Left renal cortex interstitium (tissue), 4 donors: ENCODE measurements at regions not wholly inside any gene's neighbourhood (a gene's known extent, or its start where the extent isn't known, plus 50 kb on each side); places are given as distances from the start of the nearest gene placed in this dataset.
A peak's percentile ranks its signal among the peaks of the same experiment; 100 is the strongest.

Experiments used
- DNase-seq, 4 donors: peaks; one replicate each; pipeline ENCODE4 v3.0.0-alpha.2; 2013; ENCODE audit warnings: low read depth in 4 of 4, low spot score in 2 of 4, missing footprints in 1 of 4

- no peak for DNase-seq
Measured at GRCh38 chr7:47221826-47222225, 360.1 kb downstream of the TNS3 start.

- DNase-seq: no peak
Measured at GRCh38 chr7:47218378-47219176, 363.3 kb downstream of the TNS3 start.

- DNase-seq: no peak
Measured at GRCh38 chr7:47217570-47218360, 364.1 kb downstream of the TNS3 start.

GRCh38 chr7:47217086-47217485 is 364.8 kb downstream of the TNS3 start:
- no peak for DNase-seq

GRCh38 chr7:47216439-47216838 is 365.5 kb downstream of the TNS3 start:
- no peak for DNase-seq

GRCh38 chr7:47215640-47216039 is 366.3 kb downstream of the TNS3 start:
- no peak for DNase-seq

GRCh38 chr7:47215049-47215448 is 366.9 kb downstream of the TNS3 start:
- DNase-seq: no peak

GRCh38 chr7:47213276-47213675 is 368.6 kb downstream of the TNS3 start:
- no peak for DNase-seq

GRCh38 chr7:47211519-47211973 is 370.4 kb downstream of the TNS3 start:
- DNase-seq: peak in 1 of 4 donors; percentile 6

- no peak for DNase-seq
Measured at GRCh38 chr7:47210281-47210854, 371.5 kb downstream of the TNS3 start.

GRCh38 chr7:47207956-47208355 is 374.0 kb downstream of the TNS3 start:
- DNase-seq: no peak

- DNase-seq: no peak
Measured at GRCh38 chr7:47204709-47205108, 377.2 kb downstream of the TNS3 start.

- no peak for DNase-seq
Measured at GRCh38 chr7:47202146-47202783, 379.6 kb downstream of the TNS3 start.

GRCh38 chr7:47198159-47198558 is 383.8 kb downstream of the TNS3 start:
- no peak for DNase-seq

GRCh38 chr7:47197486-47197885 is 384.4 kb downstream of the TNS3 start:
- no peak for DNase-seq

- DNase-seq: no peak
Measured at GRCh38 chr7:47196737-47197136, 385.2 kb downstream of the TNS3 start.

GRCh38 chr7:47196106-47196645 is 385.7 kb downstream of the TNS3 start:
- no peak for DNase-seq

GRCh38 chr7:47195641-47196040 is 386.3 kb downstream of the TNS3 start:
- DNase-seq: no peak

- no peak for DNase-seq
Measured at GRCh38 chr7:47194516-47195057, 387.3 kb downstream of the TNS3 start.

GRCh38 chr7:47192978-47193377 is 388.9 kb downstream of the TNS3 start:
- no peak for DNase-seq
